SKM-1 (cell line): ENCODE measurements at regions not wholly inside any gene's neighbourhood (a gene's known extent, or its start where the extent isn't known, plus 50 kb on each side); places are given as distances from the start of the nearest gene placed in this dataset.
"Not testable (repeated sequence)": the region's sequence is repeated elsewhere in the genome, so short reads cannot be mapped to it uniquely, and the experiment has no call there.

Experiments used
- DNase-seq: peaks from one replicate; lab custom pipeline; 2025; ENCODE audit not compliant: unreplicated experiment; lab: John Stamatoyannopoulos, UW

DNA sequence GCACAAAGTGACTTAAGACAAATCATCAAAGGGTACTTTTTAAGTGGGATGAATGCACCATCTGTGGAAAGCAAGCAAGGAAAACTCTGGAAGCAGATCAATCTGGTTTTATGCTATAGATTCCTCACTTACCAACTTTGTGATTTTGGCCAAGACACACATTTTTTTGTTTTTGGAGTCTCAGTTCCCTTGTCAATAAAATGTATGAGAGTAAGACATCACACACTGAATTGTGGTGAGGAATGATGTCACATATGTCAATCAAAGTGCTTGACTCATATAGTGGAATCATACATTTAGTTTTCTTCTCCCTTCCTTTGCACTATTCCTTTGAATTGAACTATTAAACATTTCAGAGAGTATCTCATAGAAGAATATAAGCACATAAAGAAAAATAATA, 620.5 kb upstream of the CITED2 start:
- no peak for DNase-seq

DNA sequence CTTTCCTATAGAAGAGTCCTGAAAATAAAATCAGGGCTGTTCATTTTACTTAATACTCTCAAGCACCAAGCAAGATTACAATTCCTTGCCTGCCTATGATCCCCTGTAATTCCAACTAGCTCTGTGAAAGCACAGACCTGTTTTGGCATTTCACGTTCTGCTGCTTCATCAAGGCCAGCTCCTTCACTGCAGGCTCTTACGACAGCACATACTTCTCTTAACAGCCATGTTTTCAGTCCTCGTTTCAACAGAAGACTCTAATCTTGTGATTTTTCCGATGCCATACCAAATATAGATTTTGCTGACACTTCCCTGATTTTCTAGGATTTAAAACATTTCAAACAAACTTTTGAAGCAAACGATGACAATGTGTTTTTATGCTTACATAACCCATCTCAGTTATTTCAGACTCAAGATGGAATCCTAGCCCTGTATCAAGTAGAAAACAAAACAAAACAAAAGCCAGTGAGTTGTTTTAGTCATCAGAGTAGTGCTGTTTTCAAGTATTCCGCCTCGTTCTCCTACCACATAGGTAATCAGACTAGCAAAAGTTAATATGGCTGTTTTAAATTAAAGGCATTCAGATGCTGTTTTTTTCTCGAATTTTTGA, 616.5 kb upstream of the CITED2 start:
- DNase-seq: no peak

DNA sequence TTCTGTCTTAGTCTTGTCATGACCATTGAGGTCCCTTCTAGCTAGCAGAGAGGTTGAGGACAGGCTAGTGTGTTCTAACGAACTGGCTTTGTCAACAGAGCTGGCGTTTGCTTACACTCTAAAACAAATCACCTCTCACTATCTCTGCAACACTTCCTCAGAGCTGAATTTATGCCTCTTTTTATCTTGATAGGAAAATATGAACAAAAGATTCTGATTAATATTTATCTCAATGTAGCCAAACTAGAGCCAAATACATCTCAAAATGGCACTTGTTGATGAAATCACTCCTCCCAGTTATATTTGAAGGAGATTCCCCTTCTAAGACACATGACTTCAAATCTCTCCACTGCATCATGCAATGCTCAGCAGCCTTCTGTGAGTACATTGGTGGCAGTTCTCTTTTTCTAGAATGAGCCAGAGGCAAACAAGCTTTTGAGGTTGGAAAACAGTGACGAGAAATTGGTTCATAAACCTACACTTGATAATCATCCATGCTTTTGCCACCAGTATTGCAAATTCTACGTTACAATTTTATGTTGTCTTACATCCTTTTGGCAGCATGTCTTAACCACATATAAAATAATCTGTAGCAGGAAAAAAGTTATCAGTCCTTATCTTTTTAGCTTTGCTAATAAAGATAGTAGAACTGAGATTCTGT, 615.7 kb upstream of the CITED2 start:
- DNase-seq: no peak

DNA sequence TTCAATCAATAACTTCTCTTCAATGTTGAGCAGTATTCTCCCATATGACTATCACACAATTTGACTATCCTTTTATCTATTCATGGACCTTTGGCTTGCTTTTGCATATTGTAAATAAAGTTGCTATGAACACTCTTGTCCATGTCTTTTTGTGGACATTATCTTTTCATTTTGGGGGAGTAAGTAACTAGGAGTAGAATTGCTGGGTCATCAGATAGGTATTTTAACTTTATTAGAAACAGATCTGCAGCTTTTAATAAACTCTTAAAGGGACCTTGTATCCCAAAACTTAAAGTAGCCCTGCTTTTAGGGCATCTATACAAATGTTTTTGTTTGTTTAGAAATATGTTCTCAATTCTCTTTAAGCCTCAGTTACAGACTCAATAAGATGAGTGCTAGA, 614.2 kb upstream of the CITED2 start:
- no peak for DNase-seq

DNA sequence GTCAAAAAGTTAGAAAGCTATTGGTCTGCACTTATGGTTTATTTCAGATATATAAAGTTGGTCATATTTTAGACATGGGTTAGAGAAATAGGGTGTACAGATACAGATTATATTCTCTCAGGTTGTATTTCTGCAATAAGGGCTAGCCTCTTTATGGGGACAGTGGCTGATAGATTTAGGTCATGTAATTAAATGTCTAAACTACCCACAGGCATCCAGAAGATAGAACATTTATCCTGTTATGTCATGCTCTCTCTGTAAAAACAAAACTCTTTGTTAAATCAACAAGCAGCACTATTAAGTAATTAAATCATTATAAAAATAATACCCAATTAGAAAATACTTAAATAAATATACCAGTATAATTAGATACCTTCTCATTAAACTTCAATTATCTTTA, 612.6 kb upstream of the CITED2 start:
- no peak for DNase-seq

DNA sequence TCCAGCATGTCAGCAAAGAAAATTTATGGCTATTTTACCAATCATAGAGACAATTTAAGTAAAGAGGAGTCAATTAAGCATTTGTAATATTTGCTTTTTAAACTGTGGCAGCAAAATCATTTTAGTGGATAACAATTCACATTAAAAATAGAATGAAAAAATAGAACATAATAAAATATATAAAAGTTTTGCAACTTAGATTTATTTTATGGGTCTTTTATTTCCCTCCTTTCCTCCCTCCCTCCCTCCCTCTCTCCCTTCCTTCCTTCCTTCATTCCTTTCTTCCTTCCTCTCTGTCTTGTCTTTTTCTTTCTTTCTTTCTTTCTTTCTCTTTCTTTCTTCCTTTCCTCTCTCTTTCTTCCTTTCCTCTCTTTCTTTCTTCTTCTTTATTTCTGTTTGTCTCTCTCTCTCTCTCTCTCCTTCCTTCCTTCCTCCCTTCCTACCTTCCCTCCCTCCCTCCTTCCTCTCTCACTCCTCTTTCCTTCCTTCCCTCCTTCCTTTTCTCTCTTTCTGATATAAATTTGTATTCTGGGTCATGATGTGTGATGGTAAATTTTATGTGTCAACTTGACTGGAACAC, 610.9 kb upstream of the CITED2 start:
- DNase-seq: no peak

DNA sequence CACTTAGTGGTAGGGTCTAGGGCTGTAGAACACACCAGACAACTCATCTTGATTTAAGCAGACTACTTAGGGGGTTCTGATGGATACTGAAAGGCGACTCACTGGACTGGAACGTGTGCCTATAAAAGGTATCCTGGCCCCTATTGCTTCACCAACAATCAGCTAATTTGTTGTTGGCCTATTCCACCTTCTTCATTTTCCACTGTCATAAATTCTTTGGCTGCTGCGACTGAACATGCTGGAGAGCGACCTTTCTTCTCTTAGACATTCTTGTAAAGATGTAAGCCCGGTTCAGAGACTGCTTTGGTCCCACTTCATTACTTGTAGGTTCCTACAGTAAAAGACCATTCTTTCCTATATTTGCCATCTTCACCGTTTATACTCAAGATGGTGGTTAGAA, 609.9 kb upstream of the CITED2 start:
- no peak for DNase-seq

DNA sequence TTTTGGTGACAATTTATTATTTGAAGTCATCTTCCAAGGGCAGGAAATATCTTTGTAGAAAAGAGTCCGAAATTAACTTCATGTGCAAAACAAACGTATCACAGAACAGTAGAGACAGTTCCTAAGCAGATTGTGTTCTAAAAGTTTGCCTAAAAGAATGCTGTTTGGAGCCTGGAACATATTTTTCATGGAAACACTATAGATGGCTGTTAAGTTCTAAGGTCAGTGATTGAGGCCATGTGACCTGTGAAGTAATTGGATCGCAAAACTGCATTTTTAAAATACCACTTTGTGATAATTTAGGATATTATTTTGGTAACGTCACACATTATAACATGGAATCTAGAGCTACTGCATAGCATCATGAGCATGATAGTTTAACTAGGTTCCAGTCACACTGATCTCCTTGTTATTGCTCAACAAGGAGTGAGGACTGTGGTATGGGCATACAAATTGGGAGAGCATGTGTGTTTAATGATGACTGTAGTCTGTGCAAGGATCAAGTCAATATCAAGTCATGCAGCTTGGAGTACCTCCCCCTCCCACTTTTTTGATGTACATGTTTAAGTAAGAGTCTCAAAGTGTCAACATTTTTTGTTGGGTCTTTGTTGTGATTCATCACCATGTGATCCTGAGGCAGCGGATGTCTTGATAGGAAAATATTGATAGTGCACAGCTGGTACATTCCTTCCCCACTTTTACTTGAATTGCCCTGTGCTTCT, 609.3 kb upstream of the CITED2 start:
- DNase-seq: no peak

DNA sequence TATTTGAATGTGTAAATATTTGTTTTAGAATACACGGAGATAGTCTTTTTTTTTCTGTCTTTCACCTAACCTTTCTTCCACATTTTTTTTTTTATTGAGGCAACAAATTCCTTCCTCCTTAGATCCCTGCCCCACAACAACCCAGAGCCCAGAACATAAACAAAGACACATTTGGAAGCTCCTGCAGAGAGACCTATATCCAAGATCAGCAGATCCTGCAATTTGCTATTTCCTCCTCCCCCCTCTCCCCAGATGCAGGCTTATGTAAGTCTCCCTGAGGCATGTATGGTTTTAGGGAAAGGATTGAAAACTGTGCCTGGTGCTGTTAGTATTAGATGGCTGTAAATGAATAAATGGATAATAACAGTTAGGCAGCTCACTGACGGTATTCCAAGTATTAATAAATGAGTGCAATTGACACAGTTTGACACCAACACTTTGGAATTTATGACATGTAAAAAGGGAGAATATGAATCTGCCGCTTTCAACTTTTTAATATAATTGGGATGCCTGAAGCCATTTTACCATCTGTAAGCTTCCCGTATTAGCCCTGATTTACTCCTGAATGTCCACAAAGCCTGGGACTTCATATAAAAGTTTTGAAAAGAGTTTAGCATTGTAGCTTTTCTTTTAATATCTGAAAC, 608.3 kb upstream of the CITED2 start:
- DNase-seq: no peak

DNA sequence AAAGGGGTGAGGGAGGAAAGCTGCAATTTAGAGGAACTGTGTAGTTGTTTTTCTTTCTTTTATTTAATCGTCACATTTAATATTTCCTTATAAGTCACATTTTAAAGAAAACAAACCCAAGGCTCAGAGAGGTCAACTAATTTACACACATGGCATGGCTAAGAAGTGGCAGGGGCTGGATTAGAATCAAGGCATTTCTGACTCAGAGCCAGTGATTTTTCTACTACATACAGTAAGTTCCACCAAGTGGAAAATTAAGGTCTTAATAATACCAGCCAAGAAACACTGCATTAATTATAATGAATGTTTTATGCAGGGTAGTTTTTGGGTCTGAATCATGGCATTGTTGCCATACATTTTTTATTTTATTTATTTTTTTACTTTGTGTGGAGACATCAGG, 607.7 kb upstream of the CITED2 start:
- DNase-seq: no peak

DNA sequence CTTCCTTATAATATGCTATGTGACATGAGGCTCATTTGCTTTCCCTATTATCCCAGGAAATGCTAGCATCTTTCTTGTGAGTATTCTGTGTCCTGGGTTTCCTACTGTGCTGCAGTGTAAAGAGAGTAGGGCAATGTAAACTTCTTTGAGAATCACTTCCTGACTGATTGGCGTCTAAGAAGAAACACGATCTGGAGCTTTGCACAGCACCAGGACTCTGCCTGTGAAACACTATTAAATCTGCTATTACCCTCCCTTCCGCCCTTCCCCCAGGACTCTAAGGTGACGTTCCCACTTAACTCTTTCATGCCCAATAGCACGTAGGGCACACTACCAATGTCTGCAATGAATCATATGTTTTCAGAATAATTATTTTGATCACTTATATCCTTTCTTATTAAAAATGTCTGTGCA, 607.3 kb upstream of the CITED2 start:
- DNase-seq: no peak

DNA sequence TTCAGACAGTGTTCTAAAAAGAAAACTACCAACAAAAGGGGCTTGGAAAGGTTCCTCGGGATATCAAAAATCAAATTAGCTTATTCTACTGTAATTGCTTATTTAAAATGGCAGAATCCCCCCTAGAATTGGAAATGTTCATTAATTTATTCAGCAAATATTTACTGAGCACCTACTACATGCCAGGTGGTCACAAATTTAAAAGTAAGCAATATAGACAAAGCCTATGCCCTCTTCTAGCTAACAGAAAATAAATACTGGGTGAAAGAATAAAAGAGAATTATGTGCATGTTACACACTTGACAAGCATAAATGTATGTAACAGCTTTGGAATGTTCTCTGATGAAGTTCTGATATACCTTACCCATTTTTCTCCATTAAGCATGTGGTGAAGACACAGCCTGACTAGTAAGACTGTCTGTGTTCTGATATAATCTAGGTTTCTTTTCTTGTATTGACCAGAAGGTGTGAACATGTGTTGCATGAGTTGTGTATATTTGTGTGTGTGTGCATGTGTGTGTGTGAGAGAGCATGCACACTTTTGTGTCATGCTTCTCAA, 606.7 kb upstream of the CITED2 start:
- DNase-seq: no peak

DNA sequence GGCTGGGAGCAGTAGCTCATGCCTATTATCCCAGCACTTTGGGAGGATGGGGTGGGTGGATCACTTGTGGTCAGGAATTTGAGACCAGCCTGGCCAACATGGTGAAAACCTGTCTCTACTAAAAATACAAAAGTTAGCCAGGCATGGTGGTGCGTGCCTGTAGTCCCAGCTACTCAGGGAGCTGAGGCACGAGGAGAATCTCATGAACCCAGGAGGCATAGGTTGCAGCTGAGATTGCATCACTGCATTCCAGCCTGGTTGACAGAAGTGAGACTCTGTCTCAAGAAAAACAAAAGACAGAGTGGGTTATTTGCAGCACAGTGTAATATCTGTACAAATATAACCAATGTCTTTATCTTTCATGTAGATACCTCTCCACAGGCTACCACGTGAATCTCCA, 606.2 kb upstream of the CITED2 start:
- DNase-seq: not testable (repeated sequence)

DNA sequence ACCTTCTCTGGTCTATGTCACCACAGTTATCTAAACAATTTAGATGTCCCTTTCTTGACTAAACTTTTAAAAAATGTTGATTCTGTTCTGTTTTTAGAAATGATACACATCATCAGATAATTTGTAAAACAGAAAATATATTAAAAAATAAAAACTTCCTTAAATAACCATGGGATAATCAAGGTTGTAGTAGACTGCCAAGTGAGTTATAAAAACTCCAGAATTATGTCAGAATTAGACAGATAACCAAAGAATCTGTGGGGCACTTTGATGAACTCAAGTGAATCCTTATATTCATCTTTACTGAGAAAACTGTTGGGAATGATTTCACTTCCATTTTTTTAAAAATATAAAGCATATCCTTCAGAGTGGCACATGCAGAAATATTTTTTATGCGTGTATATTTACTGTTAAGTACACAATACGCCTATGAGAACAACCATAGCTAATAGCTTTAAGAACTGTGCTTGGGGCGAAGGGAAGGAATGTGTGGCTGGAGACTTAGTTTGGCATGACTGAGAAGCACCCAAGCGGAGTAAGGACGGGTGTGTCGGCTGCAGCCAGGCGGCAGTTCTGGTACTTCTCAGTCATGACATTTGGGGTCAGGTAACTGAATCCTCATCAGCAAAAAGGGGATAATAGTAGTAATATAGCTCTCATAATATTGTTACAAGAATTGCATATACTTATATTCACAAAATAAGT, 604.7 kb upstream of the CITED2 start:
- DNase-seq: no peak

DNA sequence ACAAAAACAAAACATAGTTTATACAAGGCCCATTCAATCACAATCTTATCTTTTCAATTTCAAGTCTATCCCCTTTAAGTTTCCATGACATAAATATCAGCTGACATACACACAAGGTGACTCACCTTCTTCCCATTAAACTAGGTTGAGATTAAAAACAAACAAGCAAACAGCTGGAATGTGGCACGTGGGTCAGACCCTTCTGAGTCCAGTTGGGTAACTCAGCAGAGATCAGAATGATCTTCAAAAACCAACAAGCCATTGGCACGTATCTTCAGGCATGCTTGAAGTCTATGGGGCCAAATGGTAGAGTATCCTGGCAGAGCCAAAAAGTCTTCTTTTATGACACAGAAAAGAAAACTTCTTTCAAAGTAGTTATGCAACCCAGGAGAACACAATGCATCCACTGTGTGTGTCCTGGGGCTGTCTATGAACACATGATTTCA, 603.5 kb upstream of the CITED2 start:
- no peak for DNase-seq

DNA sequence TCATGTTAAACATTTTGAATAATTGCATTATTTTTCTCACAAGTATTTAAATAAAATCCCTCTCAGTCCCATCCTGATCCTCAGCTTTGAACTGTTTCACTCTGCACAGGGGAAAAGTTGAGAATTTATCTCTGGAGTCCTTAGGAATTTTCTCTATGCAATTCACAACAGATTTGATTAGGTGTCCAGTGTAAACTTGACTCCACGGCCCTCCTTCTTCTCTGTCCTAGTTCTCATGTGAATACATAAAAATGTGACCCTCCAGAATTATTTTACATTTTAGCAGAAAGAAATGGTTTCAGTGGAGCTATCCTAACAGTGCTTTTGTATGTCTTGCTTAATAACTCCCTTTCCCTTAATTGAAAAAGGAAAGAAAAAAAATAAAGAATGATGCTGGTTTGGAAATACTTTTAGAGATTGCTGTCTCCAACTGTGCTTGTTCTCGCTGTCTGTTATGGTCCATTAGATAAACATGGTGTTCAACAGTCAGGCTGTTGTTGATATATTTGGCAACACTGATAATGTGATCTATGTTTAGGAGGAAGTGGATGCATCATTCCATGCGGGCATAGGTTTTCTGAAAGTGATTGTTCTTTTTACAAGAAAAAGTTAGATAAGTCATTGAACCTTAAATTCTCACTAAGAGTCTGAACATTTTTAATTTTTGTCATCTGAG, 599.4 kb upstream of the CITED2 start:
- DNase-seq: no peak

DNA sequence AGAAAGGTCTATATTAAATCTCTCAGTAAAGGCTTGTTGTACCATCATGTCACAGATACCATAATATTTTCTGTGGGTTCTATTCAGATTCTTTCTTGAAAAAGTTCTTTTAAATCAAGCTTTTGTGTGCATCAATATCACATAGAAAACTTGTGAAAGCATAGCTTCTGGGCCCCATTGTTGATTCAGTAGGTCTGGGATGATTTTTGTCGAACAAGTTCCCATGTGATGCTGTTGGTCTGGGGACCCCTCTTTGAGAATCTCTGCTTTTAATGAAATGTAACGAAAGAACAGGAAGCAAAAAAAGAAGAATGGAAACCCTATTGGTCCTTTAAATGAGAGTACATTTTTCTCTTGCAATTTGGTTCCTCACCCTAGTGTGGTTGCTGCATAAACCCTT, 597.7 kb upstream of the CITED2 start:
- DNase-seq: no peak

DNA sequence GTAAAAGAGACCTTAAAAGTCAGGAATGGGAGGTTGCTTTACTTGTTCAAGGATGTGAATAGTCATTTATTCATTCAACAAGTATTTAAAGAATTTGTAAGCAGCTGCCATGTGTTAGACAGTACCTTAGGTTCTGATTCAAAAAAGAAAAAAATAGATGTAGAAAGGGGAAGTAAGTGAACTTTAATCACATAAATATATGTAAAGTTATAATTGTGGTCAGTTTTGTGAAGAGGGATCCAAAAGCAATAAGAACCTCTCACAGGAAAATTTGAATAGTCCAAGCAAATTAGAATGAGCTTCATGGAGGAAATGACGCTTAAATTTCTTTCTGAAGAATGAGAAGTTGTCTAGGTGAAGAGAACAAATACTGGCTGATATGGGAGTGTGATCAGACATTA, 596.1 kb upstream of the CITED2 start:
- no peak for DNase-seq

DNA sequence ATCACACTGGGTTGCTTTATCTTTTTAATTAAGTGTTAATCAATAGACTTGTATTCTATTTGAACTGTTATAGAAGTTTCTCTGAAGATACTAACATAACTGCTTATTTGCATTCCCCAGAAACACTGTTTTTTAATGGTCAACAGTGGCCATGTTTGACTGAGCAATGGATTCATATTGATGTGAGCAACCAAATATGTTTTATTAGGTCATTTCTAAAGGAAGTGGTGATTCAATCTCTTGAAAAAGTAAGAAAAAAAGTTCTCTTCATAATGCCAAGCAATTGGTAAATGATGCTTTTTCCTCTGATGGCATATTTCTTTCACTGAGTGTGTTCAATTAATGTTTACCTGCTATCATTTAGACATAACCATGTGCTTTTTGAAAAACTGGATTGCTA, 593.0 kb upstream of the CITED2 start:
- no peak for DNase-seq

DNA sequence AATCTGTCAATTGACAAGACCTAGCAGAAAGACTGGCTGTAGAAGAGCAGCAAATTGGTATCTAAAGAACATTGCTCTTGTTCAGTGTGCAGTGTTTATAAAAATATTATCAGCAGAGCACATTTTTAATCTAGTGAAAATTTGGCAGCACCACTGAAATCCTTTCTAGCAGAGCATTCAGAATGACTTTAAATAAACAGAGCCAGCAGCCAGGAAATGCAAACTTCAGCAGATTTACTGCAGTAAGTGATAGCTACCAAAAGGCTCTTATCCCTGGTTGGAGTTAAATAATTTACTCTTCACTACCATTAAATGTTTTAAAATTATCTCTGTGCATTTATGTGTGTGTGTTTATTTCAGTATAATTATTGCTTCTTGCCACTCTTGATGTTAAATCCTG, 590.9 kb upstream of the CITED2 start:
- no peak for DNase-seq
